Dermis microvascular lymphatic vessel endothelial cell (primary cell): ENCODE measurements at regions not wholly inside any gene's neighbourhood (a gene's known extent, or its start where the extent isn't known, plus 50 kb on each side); places are given as distances from the start of the nearest gene placed in this dataset.

Source experiments
- DNase-seq, 2 donors: peaks; one replicate each; pipeline versions ENCODE4 v3.0.0 to v3.0.0-alpha.2; 2010; ENCODE audit warnings: low read depth in 2 of 2

DNA sequence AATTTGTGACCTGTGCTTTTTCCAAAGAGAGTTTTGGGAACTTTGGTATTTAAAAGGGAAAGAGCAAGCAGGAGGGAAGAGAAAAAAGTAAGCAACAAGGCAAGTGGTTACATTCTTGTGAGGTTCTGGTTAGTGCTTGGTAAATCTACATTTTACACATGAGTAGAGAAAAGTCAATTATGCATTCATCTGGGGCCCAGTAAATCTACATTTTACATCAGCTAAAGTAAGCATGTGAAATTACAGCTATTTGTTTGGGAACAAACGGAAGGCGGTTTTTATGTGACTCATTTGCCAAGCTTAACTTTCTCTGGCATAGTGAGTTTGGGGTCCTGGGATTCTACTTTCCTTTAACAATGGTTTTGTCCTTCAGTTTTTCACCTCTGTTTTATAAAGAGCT lies 102.2 kb downstream of the SNX18 start:
- no peak for DNase-seq

DNA sequence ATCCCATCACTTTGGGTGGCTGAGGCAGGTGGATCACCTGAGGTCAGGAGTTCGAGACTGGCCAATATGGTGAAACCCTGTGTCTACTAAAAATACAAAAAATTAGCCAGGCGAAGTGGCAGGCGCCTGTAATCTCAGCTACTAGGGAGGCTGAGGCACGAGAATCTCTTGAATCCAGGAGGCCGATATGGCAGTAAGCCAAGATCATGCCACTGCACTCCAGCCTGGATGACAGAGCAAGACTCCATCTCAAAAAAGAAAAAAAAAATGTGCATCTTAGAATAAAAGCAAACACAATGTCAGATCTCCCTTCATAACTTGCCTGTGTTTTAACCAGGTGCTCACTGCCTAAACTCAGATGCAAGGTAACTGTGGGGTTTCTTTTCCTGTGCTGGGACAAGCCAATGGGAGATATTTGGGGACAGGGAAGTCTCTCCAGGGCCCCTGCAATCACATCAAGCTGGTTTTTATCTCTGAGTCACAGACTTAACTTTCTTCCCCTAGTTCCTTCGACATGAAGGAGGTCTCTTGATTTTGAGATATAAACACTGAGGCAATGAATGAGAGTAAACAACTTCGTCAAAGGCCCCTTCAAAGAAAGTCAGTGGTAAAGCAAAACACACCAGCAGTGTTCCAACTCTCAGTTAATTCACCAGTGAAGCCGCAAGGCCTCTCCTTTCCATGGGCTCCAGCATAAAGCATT lies 99.1 kb downstream of the SNX18 start:
- no peak for DNase-seq

DNA sequence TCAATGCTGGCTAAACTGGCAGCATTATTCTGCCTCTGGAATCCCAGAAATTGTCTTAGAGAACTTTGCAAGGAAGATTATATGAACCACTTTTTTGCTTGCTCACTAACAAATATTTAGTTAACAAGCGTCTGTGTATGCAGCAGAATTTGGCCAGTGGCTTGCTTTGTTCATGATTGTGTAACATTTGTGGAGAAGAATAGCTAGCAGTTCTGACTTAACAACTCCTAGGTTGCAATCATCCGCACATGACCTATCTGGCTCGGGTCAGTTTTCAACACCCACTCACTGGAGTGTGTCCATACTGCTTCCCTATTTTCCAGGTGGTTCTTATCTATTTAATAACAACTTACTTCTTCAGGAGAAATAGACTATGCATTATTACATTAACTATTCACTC lies 98.5 kb downstream of the SNX18 start:
- no peak for DNase-seq

DNA sequence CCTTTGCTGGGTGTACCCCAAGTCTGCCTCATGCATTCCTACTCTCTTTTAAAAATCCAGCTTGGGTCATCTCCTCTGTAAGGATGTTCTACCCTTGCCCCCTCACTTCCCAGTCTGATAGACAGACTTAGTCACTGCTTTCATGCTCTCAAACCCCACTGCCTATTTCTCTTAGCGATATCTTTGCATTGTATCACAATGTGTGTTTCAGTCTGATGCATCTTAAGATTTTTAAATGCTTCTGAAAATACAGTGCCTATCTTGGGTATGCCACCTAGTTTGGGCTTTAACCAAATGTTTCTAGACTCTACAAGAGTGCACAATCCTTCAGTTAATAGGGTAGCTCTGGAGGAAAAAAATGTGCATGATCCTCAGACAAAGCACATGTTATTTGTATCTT lies 97.8 kb downstream of the SNX18 start:
- DNase-seq, result no peak

DNA sequence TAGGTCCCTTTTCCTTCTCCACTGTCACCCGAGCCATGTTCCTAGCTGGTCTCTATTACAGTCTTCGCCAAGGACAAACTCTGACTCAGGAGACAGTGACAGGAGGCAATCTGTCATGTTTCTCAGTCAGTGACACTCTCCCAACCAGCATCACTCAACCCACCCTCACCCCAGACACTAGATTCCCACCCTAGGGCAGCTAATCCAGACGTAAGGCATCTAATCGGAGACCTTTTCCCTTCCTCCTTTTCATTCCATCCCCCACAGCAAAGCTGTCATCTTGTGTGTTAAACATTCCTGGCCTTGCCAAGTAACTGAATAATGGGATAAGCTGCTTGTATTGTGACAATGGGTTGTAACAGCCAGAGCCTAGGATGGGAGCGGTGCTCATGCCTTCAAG lies 95.2 kb downstream of the SNX18 start:
- DNase-seq, result no peak

DNA sequence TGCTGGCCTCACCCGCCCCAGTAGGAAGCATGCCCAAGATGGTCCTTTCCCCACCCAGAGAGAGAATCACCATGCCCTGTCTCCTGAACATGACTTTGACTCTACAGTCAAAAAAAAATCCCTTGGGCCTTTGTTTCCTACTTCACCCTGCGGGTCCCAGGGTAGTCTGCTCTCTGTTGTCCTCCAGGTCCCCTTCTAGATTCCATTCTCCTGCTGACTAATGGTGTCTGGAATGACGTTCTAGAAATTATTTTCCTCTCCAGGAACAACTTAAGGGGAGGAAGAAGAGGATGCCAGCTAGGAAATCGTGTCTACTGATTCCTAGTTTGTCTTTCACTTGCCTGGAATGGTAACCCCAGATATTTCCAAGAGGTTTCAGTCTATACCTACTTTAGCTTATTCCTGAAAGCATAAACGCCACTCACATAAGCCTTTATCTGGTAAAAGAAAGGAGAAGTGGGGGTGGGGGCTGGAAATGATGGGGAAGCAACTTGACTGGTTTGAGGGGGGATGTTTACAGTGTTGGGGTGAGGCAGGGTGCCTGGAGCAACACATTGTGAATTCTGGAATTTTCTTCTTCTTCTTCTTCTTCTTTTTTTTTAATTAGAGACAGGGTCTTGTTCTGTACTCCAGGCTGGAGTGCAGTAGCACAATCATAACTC lies 93.9 kb downstream of the SNX18 start:
- DNase-seq, result no peak

DNA sequence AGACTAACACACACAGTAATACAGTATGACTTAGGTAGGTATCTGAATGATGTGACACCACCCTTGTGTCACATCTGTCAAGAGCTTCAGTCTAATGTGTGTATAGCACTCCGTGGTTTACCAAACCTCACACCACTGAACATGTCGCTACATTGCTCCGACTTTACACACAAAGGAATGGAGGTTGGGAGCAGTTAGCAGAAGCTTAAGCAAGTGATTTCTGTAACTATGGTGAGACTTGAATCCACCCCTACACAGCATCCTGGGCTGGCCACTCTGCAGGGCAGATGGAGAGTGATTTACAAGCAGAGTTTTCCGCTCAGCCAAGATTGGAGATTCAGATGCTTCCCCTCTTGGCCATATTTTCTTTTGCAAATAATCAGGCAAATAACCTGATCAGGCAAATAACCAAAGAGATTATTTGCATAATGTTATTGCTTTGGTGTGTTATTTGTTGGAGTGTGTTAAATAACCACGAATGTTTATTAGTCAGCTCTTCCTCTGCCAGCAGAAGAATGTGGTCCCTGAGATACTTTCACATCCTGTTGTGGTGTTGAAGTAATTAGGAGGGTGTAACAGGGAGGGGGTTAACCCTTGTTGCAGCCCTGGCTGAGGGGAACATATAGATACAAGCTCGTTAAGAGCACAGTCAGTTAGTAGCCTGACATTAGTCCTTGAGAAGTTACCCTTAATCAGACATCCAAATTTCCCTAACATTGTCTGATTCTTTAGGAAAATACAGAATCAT lies 92.8 kb downstream of the SNX18 start:
- peak in 1 of 2 donors; percentile 15 for DNase-seq

DNA sequence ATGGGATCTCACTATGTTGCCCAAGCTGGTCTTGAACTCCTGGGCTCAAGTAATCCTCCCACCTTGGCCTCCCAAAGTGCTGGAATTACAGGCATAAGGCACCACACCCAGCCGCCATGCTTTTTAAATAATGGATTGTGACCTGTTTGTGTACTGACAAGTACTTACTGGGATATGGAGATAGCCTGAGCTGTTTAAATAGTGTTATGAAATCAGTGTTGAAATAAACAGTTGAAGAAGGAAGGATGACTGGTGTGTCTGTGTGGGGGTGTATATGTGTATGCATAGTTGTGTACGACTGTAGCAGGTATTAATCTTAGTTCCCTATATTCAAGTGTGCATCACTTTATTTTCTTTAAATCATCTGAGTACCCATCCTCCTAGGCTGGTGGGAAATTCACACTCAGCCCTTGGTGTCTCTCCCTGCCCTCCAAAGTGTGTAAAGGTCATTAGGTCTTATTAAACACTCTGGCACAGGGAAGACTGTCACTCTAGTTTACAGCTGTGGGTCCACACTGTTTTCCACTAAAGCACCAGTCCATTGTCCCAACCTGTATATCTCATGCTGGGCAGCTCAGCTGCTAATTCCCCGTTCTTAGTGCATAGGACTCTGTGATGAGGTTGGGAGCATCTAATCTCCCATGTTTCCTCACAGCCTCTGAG lies 91.0 kb downstream of the SNX18 start:
- no peak for DNase-seq

DNA sequence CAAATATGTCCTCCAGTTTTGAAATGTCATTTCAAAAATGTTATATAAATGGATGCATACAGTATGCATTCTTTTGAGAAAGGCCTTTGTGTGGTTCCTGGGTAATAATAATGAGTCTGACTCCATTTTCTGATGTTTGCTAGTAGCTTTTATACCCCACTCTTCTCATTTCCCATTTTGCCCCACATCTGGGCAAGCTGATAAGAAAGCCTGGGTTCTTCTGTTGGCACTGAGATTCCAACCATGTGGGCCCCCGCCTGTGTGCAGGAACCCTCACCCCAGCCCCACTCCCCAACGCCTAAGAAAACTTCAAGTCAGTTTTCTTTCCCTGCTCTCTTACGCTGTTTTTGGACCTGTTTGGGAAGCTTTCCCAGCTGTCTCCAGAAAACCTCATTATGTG lies 89.4 kb downstream of the SNX18 start:
- DNase-seq, result no peak

DNA sequence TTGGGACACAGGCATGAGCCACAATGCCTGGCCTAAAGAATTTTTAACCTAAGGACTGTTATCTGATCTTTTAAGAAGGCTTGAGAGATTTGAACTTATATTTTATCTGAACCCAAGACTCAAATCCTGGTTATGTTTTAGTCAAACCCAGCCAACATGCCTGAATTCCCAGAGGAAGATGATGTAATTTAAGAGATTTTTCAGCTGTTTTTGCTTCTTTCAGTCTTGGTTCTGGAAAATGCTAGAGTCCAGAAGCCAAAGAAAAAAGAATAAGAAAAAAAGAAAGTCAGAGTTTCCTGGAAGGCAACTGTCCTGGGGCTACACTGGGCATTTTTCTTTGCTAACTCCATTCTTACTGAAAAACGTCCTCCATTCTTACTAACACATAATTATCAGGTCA lies 85.8 kb downstream of the SNX18 start:
- no peak for DNase-seq

DNA sequence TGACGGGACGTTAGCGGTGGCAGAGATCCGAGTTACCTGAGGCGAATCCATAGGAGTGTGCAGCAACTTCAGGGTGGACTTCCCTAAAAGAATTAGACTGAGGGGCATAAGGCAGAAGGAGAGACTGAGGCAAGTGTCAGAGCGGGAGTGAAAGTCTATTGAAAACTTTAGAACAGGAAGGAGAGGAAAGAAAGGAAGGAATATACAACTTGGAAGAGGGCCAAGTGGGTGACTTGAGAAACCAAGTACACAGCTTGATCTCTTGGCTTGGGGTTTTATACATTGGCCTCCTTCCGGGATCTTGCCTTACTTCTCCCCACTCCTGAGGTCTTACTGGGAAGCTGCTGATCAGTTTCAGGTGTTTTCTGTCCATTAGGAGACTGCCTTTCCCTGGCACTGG lies 84.9 kb downstream of the SNX18 start:
- DNase-seq, result no peak

DNA sequence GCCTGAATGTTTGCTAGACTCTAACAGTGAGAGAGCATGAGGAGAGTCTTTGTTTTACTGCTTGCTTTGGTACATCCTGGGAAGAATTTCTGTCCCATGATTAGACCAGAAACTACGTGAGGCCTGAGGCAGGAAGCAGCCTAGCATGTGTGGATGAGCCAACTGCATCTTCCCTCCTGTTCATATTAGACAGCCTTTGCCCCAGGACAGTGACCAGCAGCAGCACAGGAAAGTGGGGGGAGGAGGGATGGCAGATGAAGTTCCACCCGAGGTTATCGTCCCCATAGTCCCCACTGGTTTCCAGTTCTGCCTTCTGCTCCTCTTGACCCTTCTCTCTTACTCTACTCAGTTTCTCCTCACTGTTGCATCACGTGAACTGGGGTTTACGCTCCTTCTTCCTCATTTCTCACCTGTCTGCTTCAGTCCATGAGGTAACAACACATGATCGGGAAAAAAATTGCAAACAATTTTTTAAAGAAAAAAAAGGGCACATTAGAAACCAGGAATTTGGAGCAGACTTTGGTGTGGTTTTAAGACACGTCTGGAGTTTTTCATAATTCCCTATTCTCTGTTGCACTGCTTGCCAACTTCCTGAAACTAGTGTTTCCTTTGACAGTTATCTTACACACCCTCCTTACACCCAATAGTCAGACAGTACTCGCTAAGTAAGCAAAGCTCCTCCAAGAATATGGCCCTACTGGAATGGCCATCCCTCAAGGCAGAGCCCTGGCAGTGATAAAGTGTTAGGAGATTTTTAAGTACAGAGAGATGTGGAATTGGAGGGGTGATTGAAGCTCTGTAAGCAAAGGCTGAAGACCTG lies 84.1 kb downstream of the SNX18 start:
- no peak for DNase-seq
